HepG2 (cell line): ENCODE measurements at regions not wholly inside any gene's neighbourhood (a gene's known extent, or its start where the extent isn't known, plus 50 kb on each side); places are given as distances from the start of the nearest gene placed in this dataset.
"Not testable (repeated sequence)": the region's sequence is repeated elsewhere in the genome, so short reads cannot be mapped to it uniquely, and the experiment has no call there.

Experiments used
- ARNT2 ChIP-seq: sonication (generic); formaldehyde crosslinking; IDR thresholded peaks from 2 replicates; pipeline ENCODE4 v1.8.0; 2022; ENCODE audit warnings: mild to moderate bottlenecking, low read depth, missing genetic modification reagents, moderate library complexity
- ATF7 ChIP-seq, 2 experiments: fragments of 450-650 bp in 1 of 2; sonication (generic) in 1 of 2; formaldehyde crosslinking in 1 of 2; IDR thresholded peaks; 2 replicates each; pipeline versions ENCODE4 v1.4.0 to v1.6.1; 2016 to 2020; ENCODE audit warnings: antibody characterized with exemption in 1 of 2, mild to moderate bottlenecking in 1 of 2, missing genetic modification reagents in 1 of 2
- CBFB ChIP-seq: sonication (generic); formaldehyde crosslinking; IDR thresholded peaks from 2 replicates; pipeline ENCODE4 v1.4.0; 2020; ENCODE audit warnings: missing genetic modification reagents
- HDAC6 ChIP-seq: fragments of 200-600 bp; sonication (generic); IDR thresholded peaks from 2 replicates; pipeline ENCODE4 v1.7.0; 2017; ENCODE audit warnings: mild to moderate bottlenecking, antibody characterized with exemption, low read length, low read depth
- MAFK ChIP-seq, 2 experiments: IDR thresholded peaks in 1 of 2; conservative IDR thresholded peaks in 1 of 2; 2 replicates each; pipeline ENCODE4 v1.6.1; 2011; ENCODE audit warnings: improper control_type of control experiment in 2 of 2, low read length in 2 of 2
- POLR2A ChIP-seq, 2 experiments: IDR thresholded peaks; 2 replicates each; pipeline ENCODE4 v1.6.1; 2011; ENCODE audit warnings: low read depth in 2 of 2, low read length in 2 of 2, mild to moderate bottlenecking in 1 of 2, moderate library complexity in 1 of 2; ENCODE audit not compliant: insufficient read depth in 1 of 2
- RAD21 ChIP-seq: fragments of 450-650 bp; formaldehyde crosslinking; IDR thresholded peaks from 2 replicates; pipeline ENCODE4 v1.5.0; 2020; ENCODE audit warnings: mild to moderate bottlenecking
- ZNF530 ChIP-seq: sonication (generic); formaldehyde crosslinking; IDR thresholded peaks from 2 replicates; pipeline ENCODE4 v1.5.0; 2020; ENCODE audit warnings: low read depth, mild to moderate bottlenecking, missing genetic modification reagents
- ZNF790 ChIP-seq: sonication (generic); formaldehyde crosslinking; IDR thresholded peaks from 2 replicates; pipeline ENCODE4 v1.8.0; 2022; ENCODE audit warnings: missing genetic modification reagents, mild to moderate bottlenecking, borderline replicate concordance
- ZSCAN12 ChIP-seq: sonication (generic); formaldehyde crosslinking; IDR thresholded peaks from 2 replicates; pipeline ENCODE4 v1.9.0; 2021; ENCODE audit warnings: mild to moderate bottlenecking, missing genetic modification reagents
- TF ChIP-seq, protein P1 (sequence below): sonication (generic); formaldehyde crosslinking; IDR thresholded peaks from 2 replicates; pipeline ENCODE4 v1.8.1; 2022; ENCODE audit warnings: low read depth, mild to moderate bottlenecking, missing genetic modification reagents
- TF ChIP-seq, protein P2 (sequence below): sonication (generic); formaldehyde crosslinking; IDR thresholded peaks from 2 replicates; pipeline ENCODE4 v1.9.0; 2021; ENCODE audit warnings: missing genetic modification reagents, borderline replicate concordance

DNA sequence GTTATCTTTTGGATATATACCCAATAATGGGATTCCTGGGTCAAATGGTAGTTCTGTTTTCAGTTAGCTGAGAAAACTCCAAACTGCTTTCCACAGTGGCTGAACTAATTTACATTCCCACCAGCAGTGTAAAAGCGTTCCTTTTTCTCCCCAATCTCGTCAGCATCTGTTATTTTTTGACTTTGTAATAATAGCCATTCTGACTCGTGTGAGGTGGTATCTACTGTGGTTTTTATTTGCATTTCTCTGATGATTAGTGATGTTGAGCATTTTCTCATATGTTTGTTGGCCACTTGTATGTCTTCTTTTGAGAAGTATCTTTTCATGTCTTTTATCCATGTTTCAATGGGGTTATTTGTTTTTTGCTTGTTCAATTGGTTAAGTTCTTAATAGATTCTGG, 82.1 kb upstream of the ABCA1 start:
- TF ChIP-seq ZSCAN12 (CRISPR knock-in tag); ZNF530 (CRISPR knock-in tag); HDAC6; CBFB (CRISPR knock-in tag); RAD21; ZNF790 (CRISPR knock-in tag); POLR2A (IDR thresholded peaks at IDR 0.05; ENCODE audit: insufficient read depth in 1 of 2, low read depth in 2 of 2, low read length in 2 of 2); MAFK (conservative IDR thresholded peaks at IDR 0.05 in 1 of 2, IDR thresholded peaks at IDR 0.05 in 1 of 2; ENCODE audit: low read length in 2 of 2); ATF7 (IDR thresholded peaks at IDR 0.05); ATF7 (CRISPR knock-in tag; IDR thresholded peaks at IDR 0.05); ARNT2 (CRISPR knock-in tag): not testable (repeated sequence)
- TF ChIP-seq, protein P1, sequence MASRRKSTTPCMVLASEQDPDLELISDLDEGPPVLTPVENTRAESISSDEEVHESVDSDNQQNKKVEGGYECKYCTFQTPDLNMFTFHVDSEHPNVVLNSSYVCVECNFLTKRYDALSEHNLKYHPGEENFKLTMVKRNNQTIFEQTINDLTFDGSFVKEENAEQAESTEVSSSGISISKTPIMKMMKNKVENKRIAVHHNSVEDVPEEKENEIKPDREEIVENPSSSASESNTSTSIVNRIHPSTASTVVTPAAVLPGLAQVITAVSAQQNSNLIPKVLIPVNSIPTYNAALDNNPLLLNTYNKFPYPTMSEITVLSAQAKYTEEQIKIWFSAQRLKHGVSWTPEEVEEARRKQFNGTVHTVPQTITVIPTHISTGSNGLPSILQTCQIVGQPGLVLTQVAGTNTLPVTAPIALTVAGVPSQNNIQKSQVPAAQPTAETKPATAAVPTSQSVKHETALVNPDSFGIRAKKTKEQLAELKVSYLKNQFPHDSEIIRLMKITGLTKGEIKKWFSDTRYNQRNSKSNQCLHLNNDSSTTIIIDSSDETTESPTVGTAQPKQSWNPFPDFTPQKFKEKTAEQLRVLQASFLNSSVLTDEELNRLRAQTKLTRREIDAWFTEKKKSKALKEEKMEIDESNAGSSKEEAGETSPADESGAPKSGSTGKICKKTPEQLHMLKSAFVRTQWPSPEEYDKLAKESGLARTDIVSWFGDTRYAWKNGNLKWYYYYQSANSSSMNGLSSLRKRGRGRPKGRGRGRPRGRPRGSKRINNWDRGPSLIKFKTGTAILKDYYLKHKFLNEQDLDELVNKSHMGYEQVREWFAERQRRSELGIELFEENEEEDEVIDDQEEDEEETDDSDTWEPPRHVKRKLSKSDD (CRISPR knock-in tag) = not testable (repeated sequence)
- TF ChIP-seq, protein P2, sequence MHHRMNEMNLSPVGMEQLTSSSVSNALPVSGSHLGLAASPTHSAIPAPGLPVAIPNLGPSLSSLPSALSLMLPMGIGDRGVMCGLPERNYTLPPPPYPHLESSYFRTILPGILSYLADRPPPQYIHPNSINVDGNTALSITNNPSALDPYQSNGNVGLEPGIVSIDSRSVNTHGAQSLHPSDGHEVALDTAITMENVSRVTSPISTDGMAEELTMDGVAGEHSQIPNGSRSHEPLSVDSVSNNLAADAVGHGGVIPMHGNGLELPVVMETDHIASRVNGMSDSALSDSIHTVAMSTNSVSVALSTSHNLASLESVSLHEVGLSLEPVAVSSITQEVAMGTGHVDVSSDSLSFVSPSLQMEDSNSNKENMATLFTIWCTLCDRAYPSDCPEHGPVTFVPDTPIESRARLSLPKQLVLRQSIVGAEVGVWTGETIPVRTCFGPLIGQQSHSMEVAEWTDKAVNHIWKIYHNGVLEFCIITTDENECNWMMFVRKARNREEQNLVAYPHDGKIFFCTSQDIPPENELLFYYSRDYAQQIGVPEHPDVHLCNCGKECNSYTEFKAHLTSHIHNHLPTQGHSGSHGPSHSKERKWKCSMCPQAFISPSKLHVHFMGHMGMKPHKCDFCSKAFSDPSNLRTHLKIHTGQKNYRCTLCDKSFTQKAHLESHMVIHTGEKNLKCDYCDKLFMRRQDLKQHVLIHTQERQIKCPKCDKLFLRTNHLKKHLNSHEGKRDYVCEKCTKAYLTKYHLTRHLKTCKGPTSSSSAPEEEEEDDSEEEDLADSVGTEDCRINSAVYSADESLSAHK (CRISPR knock-in tag) = not testable (repeated sequence)
